ENCODE measurements at regions not wholly inside any gene's neighbourhood (a gene's known extent, or its start where the extent isn't known, plus 50 kb on each side); places are given as distances from the start of the nearest gene placed in this dataset.

GRCh38 chr5:11958321-11958720 lies 54.1 kb upstream of the CTNND2 start:
- FAIRE-seq = no peak

DNA sequence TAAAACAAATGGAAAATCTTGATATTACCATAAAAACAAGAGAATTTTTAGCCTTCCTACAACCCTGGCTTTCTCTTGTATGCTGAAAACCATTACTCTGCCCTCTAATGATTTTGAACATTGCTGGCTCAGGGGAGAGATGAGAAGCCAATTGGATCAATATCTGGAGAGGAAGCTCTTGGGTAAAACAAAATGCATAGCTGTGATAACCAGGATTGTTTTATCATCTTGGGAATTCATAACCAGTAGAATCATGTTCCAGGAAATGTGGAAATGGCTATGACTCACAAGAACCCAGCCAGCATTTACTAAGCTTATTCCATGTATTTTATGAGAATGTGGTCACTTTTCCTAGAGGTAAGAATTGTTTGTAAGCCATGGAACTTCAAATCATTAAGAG lies 51.1 kb upstream of the CTNND2 start:
- FAIRE-seq = no peak

All from colon (tissue), 2 donors.